Suprapubic skin (tissue), 4 donors: ENCODE measurements at regions not wholly inside any gene's neighbourhood (a gene's known extent, or its start where the extent isn't known, plus 50 kb on each side); places are given as distances from the start of the nearest gene placed in this dataset.

ENCODE experiments used
- DNase-seq, 2 donors: peaks; one replicate each; pipeline ENCODE4 v3.0.0-alpha.2; 2019; ENCODE audit warnings: low spot score in 2 of 2
- H3K27ac ChIP-seq: fragments of 200-600 bp; sonication (generic); one replicate; pipeline ENCODE4 v1.5.1; 2019
- H3K27me3 ChIP-seq: fragments of 200-600 bp; sonication (generic); one replicate; pipeline ENCODE4 v1.5.1; 2019
- H3K36me3 ChIP-seq: fragments of 200-600 bp; sonication (generic); one replicate; pipeline ENCODE4 v1.5.1; 2019
- H3K4me1 ChIP-seq: fragments of 200-600 bp; sonication (generic); one replicate; pipeline ENCODE4 v1.5.1; 2019
- H3K4me3 ChIP-seq: fragments of 200-600 bp; sonication (generic); one replicate; pipeline ENCODE4 v1.5.1; 2019; ENCODE audit warnings: mild to moderate bottlenecking
- H3K9me3 ChIP-seq: fragments of 200-600 bp; sonication (generic); one replicate; pipeline ENCODE4 v1.5.1; 2019
- CTCF ChIP-seq, 2 donors: fragments of 200-600 bp in 1 of 2; fragments of 450-650 bp in 1 of 2; sonication (generic) in 1 of 2; IDR thresholded peaks; one replicate each; pipeline ENCODE4 v1.5.1; 2016 to 2019; ENCODE audit warnings: antibody characterized with exemption in 2 of 2, mild to moderate bottlenecking in 1 of 2, moderate library complexity in 1 of 2
- EP300 ChIP-seq: sonication (generic); formaldehyde crosslinking; IDR thresholded peaks from one replicate; pipeline ENCODE4 v1.6.1; 2017; ENCODE audit warnings: antibody characterized with exemption
- POLR2A ChIP-seq, 2 donors: fragments of 450-650 bp; IDR thresholded peaks; one replicate each; pipeline ENCODE4 v1.6.1; 2017; ENCODE audit warnings: antibody characterized with exemption in 2 of 2, mild to moderate bottlenecking in 2 of 2, moderate library complexity in 2 of 2
- POLR2AphosphoS5 ChIP-seq, 3 donors: sonication (generic); formaldehyde crosslinking; IDR thresholded peaks; one replicate each; pipeline ENCODE4 v1.6.1; 2017; ENCODE audit warnings: antibody characterized with exemption in 3 of 3
- WGBS: methylation state at CpG from one replicate; pipeline ENCODE4 v1.1.5; 2018; 5-methylcytosine and 5-hydroxymethylcytosine counted together

- Histone ChIP-seq H3K9me3 (peaks cover 7% of the 10 kb centered on the region), H3K27me3 (no peaks in the 10 kb centered on the region), H3K36me3 (no peaks in the 10 kb centered on the region), H3K4me1 (no peaks in the 10 kb centered on the region), H3K4me3 (no peak overlapping the region), H3K27ac (no peak overlapping the region)
- DNase-seq = no peak
- TF ChIP-seq POLR2AphosphoS5 (IDR thresholded peaks at IDR 0.05) (no peak), EP300 (no peak)
Observed at GRCh38 chr6:68296126-68296525, 339.0 kb upstream of the ADGRB3 start.

- H3K9me3 ChIP-seq = peaks cover 8% of the 10 kb centered on the region
- H3K36me3 ChIP-seq = no peaks in the 10 kb centered on the region
- TF ChIP-seq POLR2A (IDR thresholded peaks at IDR 0.05) = no peak
- TF ChIP-seq CTCF (IDR thresholded peaks at IDR 0.05) = no peak
- TF ChIP-seq EP300 = no peak
- no peak for TF ChIP-seq POLR2AphosphoS5 (IDR thresholded peaks at IDR 0.05)
- 52% methylated on average over 1 of the region's 1 CpG for WGBS
- no peaks in the 10 kb centered on the region for H3K27me3 ChIP-seq
- H3K4me3 ChIP-seq = no peak overlapping the region
- H3K4me1 ChIP-seq = no peaks in the 10 kb centered on the region
- H3K27ac ChIP-seq = no peak overlapping the region
- DNase-seq = no peak
Observed at GRCh38 chr6:68282646-68283045, 352.4 kb upstream of the ADGRB3 start.

- Histone ChIP-seq H3K27me3 (no peaks in the 10 kb centered on the region), H3K36me3 (no peaks in the 10 kb centered on the region), H3K9me3 (peaks cover 8% of the 10 kb centered on the region), H3K27ac (no peak overlapping the region), H3K4me3 (no peak overlapping the region), H3K4me1 (no peaks in the 10 kb centered on the region)
- DNase-seq = no peak
- whole genome bisulfite sequencing = 84% methylated on average over 3 of the region's 3 CpGs
- TF ChIP-seq CTCF (IDR thresholded peaks at IDR 0.05) (no peak), EP300 (no peak), POLR2A (IDR thresholded peaks at IDR 0.05) (no peak), POLR2AphosphoS5 (IDR thresholded peaks at IDR 0.05) (no peak)
Observed at GRCh38 chr6:68279793-68280557, 355.1 kb upstream of the ADGRB3 start.

- no peaks in the 10 kb centered on the region for H3K27me3 ChIP-seq
- TF ChIP-seq CTCF (IDR thresholded peaks at IDR 0.05) (no peak), POLR2A (IDR thresholded peaks at IDR 0.05) (no peak), POLR2AphosphoS5 (IDR thresholded peaks at IDR 0.05) (no peak), EP300 (no peak)
- no peak for DNase-seq
- H3K9me3 ChIP-seq = no peaks in the 10 kb centered on the region
- H3K36me3 ChIP-seq = no peaks in the 10 kb centered on the region
- no peaks in the 10 kb centered on the region for H3K4me1 ChIP-seq
- H3K27ac ChIP-seq = no peak overlapping the region
- no peak overlapping the region for H3K4me3 ChIP-seq
Observed at GRCh38 chr6:68273297-68273696, 361.8 kb upstream of the ADGRB3 start.

- WGBS = 86% methylated on average over 2 of the region's 2 CpGs
- peaks cover 3% of the 10 kb centered on the region for H3K9me3 ChIP-seq
- no peak overlapping the region for H3K27ac ChIP-seq
- H3K27me3 ChIP-seq = no peaks in the 10 kb centered on the region
- H3K4me3 ChIP-seq = no peak overlapping the region
- TF ChIP-seq POLR2A (IDR thresholded peaks at IDR 0.05) (no peak), CTCF (IDR thresholded peaks at IDR 0.05) (no peak), POLR2AphosphoS5 (IDR thresholded peaks at IDR 0.05) (no peak), EP300 (no peak)
- no peaks in the 10 kb centered on the region for H3K36me3 ChIP-seq
- no peak for DNase-seq
- H3K4me1 ChIP-seq = no peaks in the 10 kb centered on the region
Observed at GRCh38 chr6:68256391-68256790, 378.7 kb upstream of the ADGRB3 start.

- Histone ChIP-seq H3K27me3 (no peaks in the 10 kb centered on the region), H3K9me3 (peaks cover 10% of the 10 kb centered on the region), H3K27ac (no peak overlapping the region), H3K36me3 (no peaks in the 10 kb centered on the region), H3K4me1 (no peaks in the 10 kb centered on the region), H3K4me3 (no peak overlapping the region)
- WGBS = 80% methylated on average over 2 of the region's 2 CpGs
- DNase-seq = no peak
- TF ChIP-seq POLR2AphosphoS5 (IDR thresholded peaks at IDR 0.05) = no peak
Observed at GRCh38 chr6:68252632-68253031, 382.4 kb upstream of the ADGRB3 start.
